ENCODE measurements at regions not wholly inside any gene's neighbourhood (a gene's known extent, or its start where the extent isn't known, plus 50 kb on each side); places are given as distances from the start of the nearest gene placed in this dataset.
"Not testable (repeated sequence)": the region's sequence is repeated elsewhere in the genome, so short reads cannot be mapped to it uniquely, and the experiment has no call there.

- no peak for TF ChIP-seq CTCF (conservative IDR thresholded peaks at IDR 0.05; ENCODE audit: low read depth, low read length)
- DNase-seq (ENCODE audit: low read depth), result no peak
- H3K4me3 ChIP-seq (ENCODE audit: low read depth, low read length), result no peak overlapping the region
Measured at GRCh38 chr4:124123181-124123580, 589.4 kb downstream of the ANKRD50 start.

- no peak for DNase-seq (ENCODE audit: low read depth)
- TF ChIP-seq CTCF (conservative IDR thresholded peaks at IDR 0.05; ENCODE audit: low read depth, low read length), result no peak
- no peak overlapping the region for H3K4me3 ChIP-seq (ENCODE audit: low read depth, low read length)
Measured at GRCh38 chr4:124123721-124124120, 588.8 kb downstream of the ANKRD50 start.

- not testable (repeated sequence) for H3K4me3 ChIP-seq (ENCODE audit: low read depth, low read length); DNase-seq (ENCODE audit: low read depth)
Measured at GRCh38 chr4:124131324-124131723, 581.2 kb downstream of the ANKRD50 start.

- no peak for DNase-seq (ENCODE audit: low read depth)
- H3K4me3 ChIP-seq (ENCODE audit: low read depth, low read length), result no peak overlapping the region
- TF ChIP-seq CTCF (conservative IDR thresholded peaks at IDR 0.05; ENCODE audit: low read depth, low read length), result no peak
Measured at GRCh38 chr4:124132161-124132560, 580.4 kb downstream of the ANKRD50 start.

GRCh38 chr4:124133753-124134152 lies 578.8 kb downstream of the ANKRD50 start:
- H3K4me3 ChIP-seq (ENCODE audit: low read depth, low read length), result no peak overlapping the region
- no peak for TF ChIP-seq CTCF (conservative IDR thresholded peaks at IDR 0.05; ENCODE audit: low read depth, low read length)
- DNase-seq (ENCODE audit: low read depth), result no peak

GRCh38 chr4:124135409-124135813 lies 577.1 kb downstream of the ANKRD50 start:
- no peak overlapping the region for H3K4me3 ChIP-seq (ENCODE audit: low read depth, low read length)
- no peak for TF ChIP-seq CTCF (conservative IDR thresholded peaks at IDR 0.05; ENCODE audit: low read depth, low read length)
- DNase-seq (ENCODE audit: low read depth), result no peak

GRCh38 chr4:124139044-124139443 lies 573.5 kb downstream of the ANKRD50 start:
- TF ChIP-seq CTCF (conservative IDR thresholded peaks at IDR 0.05; ENCODE audit: low read depth, low read length), result no peak
- H3K4me3 ChIP-seq (ENCODE audit: low read depth, low read length), result no peak overlapping the region
- DNase-seq (ENCODE audit: low read depth), result peak; percentile 38

GRCh38 chr4:124143632-124144031 lies 568.9 kb downstream of the ANKRD50 start:
- no peak for DNase-seq (ENCODE audit: low read depth)
- H3K4me3 ChIP-seq (ENCODE audit: low read depth, low read length), result no peak overlapping the region
- no peak for TF ChIP-seq CTCF (conservative IDR thresholded peaks at IDR 0.05; ENCODE audit: low read depth, low read length)

Measured in epithelial cell of proximal tubule (primary cell).